SJCRH30 (cell line): ENCODE measurements at regions not wholly inside any gene's neighbourhood (a gene's known extent, or its start where the extent isn't known, plus 50 kb on each side); places are given as distances from the start of the nearest gene placed in this dataset.
A peak's percentile ranks its signal among the peaks of the same experiment; 100 is the strongest.

Experiments
- DNase-seq, 2 experiments: peaks; one replicate each; pipeline ENCODE4 v3.0.0-alpha.2; 2015 to 2020
- H3K27ac ChIP-seq: fragments of 250-450 bp; sonication (Bioruptor Pico); 2 replicates; pipeline ENCODE4 v1.5.1; 2020; ENCODE audit warnings: mild to moderate bottlenecking, moderate library complexity
- H3K27me3 ChIP-seq: fragments of 250-450 bp; sonication (Bioruptor Pico); 2 replicates; pipeline ENCODE4 v1.5.1; 2020; ENCODE audit warnings: mild to moderate bottlenecking, moderate library complexity
- H3K36me3 ChIP-seq: fragments of 250-450 bp; sonication (Bioruptor Pico); 2 replicates; pipeline ENCODE4 v1.5.1; 2020; ENCODE audit warnings: mild to moderate bottlenecking, moderate library complexity
- H3K4me1 ChIP-seq: fragments of 250-450 bp; sonication (Bioruptor Pico); 2 replicates; pipeline ENCODE4 v1.5.1; 2020; ENCODE audit warnings: mild to moderate bottlenecking, moderate library complexity
- H3K4me3 ChIP-seq: fragments of 250-450 bp; sonication (Bioruptor Pico); 2 replicates; pipeline ENCODE4 v1.5.1; 2020; ENCODE audit warnings: mild to moderate bottlenecking, moderate library complexity
- H3K9me3 ChIP-seq: fragments of 250-450 bp; sonication (Bioruptor Pico); replicated peaks from 2 replicates; pipeline ENCODE4 v1.5.1; 2020; ENCODE audit warnings: mild to moderate bottlenecking, moderate library complexity

GRCh38 chr9:14031810-14032209, 282.1 kb downstream of the NFIB start:
- DNase-seq, result peak; percentile 35 to 53
- Histone ChIP-seq H3K27ac (peak overlapping the region; percentile 84), H3K4me1 (peaks cover 25% of the 10 kb centered on the region), H3K4me3 (peak overlapping the region; percentile 60), H3K27me3 (no peaks in the 10 kb centered on the region), H3K36me3 (no peaks in the 10 kb centered on the region), H3K9me3 (no peaks in the 10 kb centered on the region)

GRCh38 chr9:14031060-14031414, 282.9 kb downstream of the NFIB start:
- Histone ChIP-seq H3K4me1 (peaks cover 25% of the 10 kb centered on the region), H3K27me3 (no peaks in the 10 kb centered on the region), H3K4me3 (peak overlapping the region; percentile 60), H3K36me3 (no peaks in the 10 kb centered on the region), H3K27ac (peak overlapping the region; percentile 84), H3K9me3 (no peaks in the 10 kb centered on the region)
- DNase-seq, result peak; percentile 86 to 89

- DNase-seq, result peak; percentile 75 to 89
- H3K27me3 ChIP-seq, result no peaks in the 10 kb centered on the region
- H3K4me1 ChIP-seq, result peaks cover 25% of the 10 kb centered on the region
- H3K27ac ChIP-seq, result peak overlapping the region; percentile 84
- H3K36me3 ChIP-seq, result no peaks in the 10 kb centered on the region
- H3K9me3 ChIP-seq, result no peaks in the 10 kb centered on the region
- H3K4me3 ChIP-seq, result peak overlapping the region; percentile 60
These were observed 283.4 kb downstream of the NFIB start for GRCh38 chr9:14030375-14031059.

- DNase-seq, result peak in 1 of 2 experiments; percentile 45
- H3K27ac ChIP-seq, result peak overlapping the region; percentile 84
- H3K4me3 ChIP-seq, result peak overlapping the region; percentile 60
These were observed 284.1 kb downstream of the NFIB start for GRCh38 chr9:14029806-14030374.

GRCh38 chr9:14027116-14027800, 286.7 kb downstream of the NFIB start:
- no peak overlapping the region for H3K27ac ChIP-seq

More at GRCh38 chr9:14029806-14030374, 284.1 kb downstream of the NFIB start:
- no peaks in the 10 kb centered on the region for H3K36me3 ChIP-seq
- peaks cover 25% of the 10 kb centered on the region for H3K4me1 ChIP-seq
- H3K9me3 ChIP-seq, result no peaks in the 10 kb centered on the region
- H3K27me3 ChIP-seq, result no peaks in the 10 kb centered on the region

GRCh38 chr9:14025741-14026140, 288.2 kb downstream of the NFIB start:
- peaks cover 13% of the 10 kb centered on the region for H3K4me1 ChIP-seq
- H3K36me3 ChIP-seq, result no peaks in the 10 kb centered on the region
- no peaks in the 10 kb centered on the region for H3K27me3 ChIP-seq
- H3K27ac ChIP-seq, result no peak overlapping the region
- no peak overlapping the region for H3K4me3 ChIP-seq
- DNase-seq, result no peak
- H3K9me3 ChIP-seq, result no peaks in the 10 kb centered on the region

More at GRCh38 chr9:14027116-14027800, 286.7 kb downstream of the NFIB start:
- peak in 1 of 2 experiments; percentile 26 for DNase-seq
- peaks cover 24% of the 10 kb centered on the region for H3K4me1 ChIP-seq
- no peaks in the 10 kb centered on the region for H3K36me3 ChIP-seq
- no peaks in the 10 kb centered on the region for H3K9me3 ChIP-seq
- no peaks in the 10 kb centered on the region for H3K27me3 ChIP-seq
- H3K4me3 ChIP-seq, result no peak overlapping the region

GRCh38 chr9:14023285-14023684, 290.7 kb downstream of the NFIB start:
- no peak for DNase-seq
- no peak overlapping the region for H3K4me3 ChIP-seq
- H3K9me3 ChIP-seq, result no peaks in the 10 kb centered on the region
- no peaks in the 10 kb centered on the region for H3K36me3 ChIP-seq
- no peak overlapping the region for H3K27ac ChIP-seq
- no peaks in the 10 kb centered on the region for H3K27me3 ChIP-seq
- H3K4me1 ChIP-seq, result peaks cover 7% of the 10 kb centered on the region

DNA sequence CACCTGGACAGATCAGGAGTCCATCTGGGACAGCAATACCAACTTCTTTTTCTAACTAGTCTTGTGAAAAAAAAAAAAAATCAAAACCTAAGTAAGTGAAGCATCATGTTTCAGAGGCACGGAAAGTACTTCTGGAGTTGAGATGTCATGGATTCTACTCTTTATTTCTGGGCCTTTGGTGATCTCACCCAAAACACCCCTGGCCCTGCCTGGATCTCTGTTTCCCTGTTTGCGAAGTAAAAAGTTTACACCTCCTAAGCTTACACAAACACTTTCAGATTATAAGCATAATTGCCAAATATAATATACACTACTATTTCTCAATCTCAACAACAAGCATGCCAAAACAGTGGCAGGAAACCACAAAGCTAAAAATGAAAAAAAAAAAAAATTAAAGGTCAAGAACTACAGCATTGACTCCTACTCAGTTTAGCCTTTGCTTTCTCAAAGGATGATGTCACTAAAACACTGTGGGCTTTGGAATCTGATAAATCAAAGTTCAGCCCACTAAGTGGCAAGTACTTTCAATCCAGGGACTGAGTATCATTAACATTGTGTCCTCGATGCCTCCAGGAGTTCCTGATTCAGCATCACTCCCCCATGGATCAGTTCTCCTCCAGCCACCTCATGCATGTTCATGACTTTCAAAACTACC, 291.9 kb downstream of the NFIB start:
- Histone ChIP-seq H3K4me1 (no peaks in the 10 kb centered on the region), H3K4me3 (no peak overlapping the region), H3K27me3 (no peaks in the 10 kb centered on the region), H3K27ac (no peak overlapping the region), H3K36me3 (no peaks in the 10 kb centered on the region), H3K9me3 (no peaks in the 10 kb centered on the region)
- no peak for DNase-seq

DNA sequence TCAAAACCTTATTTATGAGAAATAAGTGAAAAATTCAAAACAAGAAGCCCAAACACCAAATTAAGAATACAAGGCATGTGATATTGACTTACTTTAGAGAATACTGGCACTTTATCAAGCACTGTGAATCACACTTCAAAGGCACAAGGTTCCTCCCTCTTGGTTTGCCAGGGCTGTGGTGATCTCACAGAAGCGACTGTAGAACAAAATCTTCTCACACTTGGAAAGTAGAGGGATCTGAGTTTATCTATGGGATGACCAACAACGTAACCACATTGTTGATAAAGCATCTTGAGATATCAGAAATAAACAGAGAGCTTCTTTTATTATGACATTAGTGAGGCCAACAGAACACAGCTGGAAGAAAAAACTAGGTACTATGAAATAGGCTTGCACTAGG, 295.9 kb downstream of the NFIB start:
- Histone ChIP-seq H3K36me3 (no peaks in the 10 kb centered on the region), H3K27me3 (no peaks in the 10 kb centered on the region), H3K4me1 (no peaks in the 10 kb centered on the region), H3K27ac (no peak overlapping the region), H3K4me3 (no peak overlapping the region), H3K9me3 (no peaks in the 10 kb centered on the region)
- DNase-seq, result no peak

DNA sequence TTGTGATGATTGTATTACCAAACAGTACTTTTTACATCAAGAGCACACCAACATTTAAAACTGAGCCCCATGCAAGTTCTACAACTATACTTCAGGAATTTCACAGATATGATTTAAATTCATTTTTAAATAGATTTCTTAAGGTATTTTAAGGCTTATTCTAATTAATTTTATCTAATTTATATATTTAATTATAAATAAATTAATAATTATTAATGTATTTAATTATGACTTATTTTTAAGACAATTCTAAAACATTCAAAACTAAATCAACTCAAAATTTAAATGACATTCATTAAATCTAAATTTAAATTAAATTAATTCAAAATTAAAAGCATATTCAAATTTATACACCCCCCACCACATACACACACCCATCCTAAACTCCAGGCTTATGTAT, 299.2 kb downstream of the NFIB start:
- H3K27ac ChIP-seq, result no peak overlapping the region
- H3K4me1 ChIP-seq, result no peaks in the 10 kb centered on the region
- no peaks in the 10 kb centered on the region for H3K27me3 ChIP-seq
- DNase-seq, result no peak
- no peaks in the 10 kb centered on the region for H3K9me3 ChIP-seq
- no peak overlapping the region for H3K4me3 ChIP-seq
- H3K36me3 ChIP-seq, result no peaks in the 10 kb centered on the region

GRCh38 chr9:14014218-14014617, 299.7 kb downstream of the NFIB start:
- Histone ChIP-seq H3K27ac (no peak overlapping the region), H3K4me1 (no peaks in the 10 kb centered on the region), H3K9me3 (no peaks in the 10 kb centered on the region), H3K4me3 (no peak overlapping the region), H3K27me3 (no peaks in the 10 kb centered on the region), H3K36me3 (no peaks in the 10 kb centered on the region)
- no peak for DNase-seq

DNA sequence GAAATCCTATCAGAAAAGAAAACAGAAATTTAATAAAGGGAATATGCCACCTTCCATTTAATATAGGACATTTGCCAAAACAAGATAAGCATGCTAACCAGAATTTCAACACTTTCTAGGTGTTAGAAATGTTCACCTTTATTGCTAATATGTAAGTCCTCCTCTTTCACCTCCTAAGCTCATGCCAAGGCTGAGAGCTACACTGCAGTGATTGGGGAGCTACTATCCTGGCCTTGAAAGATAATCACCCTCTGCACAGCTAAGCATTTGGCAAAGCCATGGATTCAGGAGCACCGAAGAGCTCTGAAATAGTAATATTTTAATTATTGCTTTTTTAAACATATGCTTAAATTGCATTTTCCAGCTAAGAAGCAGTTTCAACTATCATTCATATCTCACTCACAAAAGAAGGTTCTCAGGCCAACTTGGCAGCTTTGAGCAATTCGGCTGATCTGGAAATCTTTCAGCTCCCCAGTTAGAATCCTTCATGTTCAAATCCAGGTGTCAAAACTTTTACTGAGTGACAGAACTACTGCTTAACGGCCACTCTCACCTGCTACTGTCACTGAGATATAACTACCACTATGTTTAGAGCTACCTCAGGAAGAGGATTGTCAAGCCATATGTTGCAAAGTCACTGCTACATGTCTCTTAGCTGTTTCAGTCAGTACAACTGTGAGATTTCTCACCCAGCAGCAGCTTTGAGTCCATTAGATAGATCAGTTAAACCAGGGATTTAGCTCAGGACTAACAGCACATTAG, 302.0 kb downstream of the NFIB start:
- Histone ChIP-seq H3K27ac (no peak overlapping the region), H3K27me3 (no peaks in the 10 kb centered on the region), H3K4me1 (no peaks in the 10 kb centered on the region), H3K9me3 (no peaks in the 10 kb centered on the region), H3K36me3 (no peaks in the 10 kb centered on the region), H3K4me3 (no peak overlapping the region)
- DNase-seq, result no peak

- Histone ChIP-seq H3K9me3 (no peaks in the 10 kb centered on the region), H3K27ac (no peak overlapping the region), H3K4me1 (no peaks in the 10 kb centered on the region), H3K27me3 (no peaks in the 10 kb centered on the region), H3K36me3 (no peaks in the 10 kb centered on the region), H3K4me3 (no peak overlapping the region)
- no peak for DNase-seq
These were observed 306.7 kb downstream of the NFIB start for GRCh38 chr9:14007190-14007769.
